AML-193 (cell line): ENCODE measurements at regions not wholly inside any gene's neighbourhood (a gene's known extent, or its start where the extent isn't known, plus 50 kb on each side); places are given as distances from the start of the nearest gene placed in this dataset.

Source experiments
- DNase-seq, 2 experiments: peaks; one replicate each; lab custom pipeline; 2025; lab: John Stamatoyannopoulos, UW

- DNase-seq: no peak
Measured at GRCh38 chr2:217410681-217410960, 550.8 kb upstream of the TNP1 start.

GRCh38 chr2:217409949-217410680 is 550.3 kb upstream of the TNP1 start:
- DNase-seq: no peak

- no peak for DNase-seq
Measured at GRCh38 chr2:217407362-217407761, 547.5 kb upstream of the TNP1 start.

- no peak for DNase-seq
Measured at GRCh38 chr2:217404236-217404760, 544.4 kb upstream of the TNP1 start.

- DNase-seq: no peak
Measured at GRCh38 chr2:217402761-217403383, 543.0 kb upstream of the TNP1 start.

- no peak for DNase-seq
Measured at GRCh38 chr2:217402144-217402543, 542.3 kb upstream of the TNP1 start.

GRCh38 chr2:217399291-217399690 is 539.4 kb upstream of the TNP1 start:
- no peak for DNase-seq

GRCh38 chr2:217398860-217399259 is 539.0 kb upstream of the TNP1 start:
- DNase-seq: no peak

- no peak for DNase-seq
Measured at GRCh38 chr2:217398101-217398500, 538.2 kb upstream of the TNP1 start.

- no peak for DNase-seq
Measured at GRCh38 chr2:217396586-217396985, 536.7 kb upstream of the TNP1 start.

- no peak for DNase-seq
Measured at GRCh38 chr2:217396165-217396564, 536.3 kb upstream of the TNP1 start.

- no peak for DNase-seq
Measured at GRCh38 chr2:217394510-217395351, 534.9 kb upstream of the TNP1 start.

- DNase-seq: no peak
Measured at GRCh38 chr2:217393585-217394032, 533.7 kb upstream of the TNP1 start.

- DNase-seq: no peak
Measured at GRCh38 chr2:217392930-217393584, 533.2 kb upstream of the TNP1 start.

GRCh38 chr2:217387776-217388387 is 528.0 kb upstream of the TNP1 start:
- DNase-seq: peak; percentile 46

- DNase-seq: no peak
Measured at GRCh38 chr2:217386041-217386440, 526.2 kb upstream of the TNP1 start.

- no peak for DNase-seq
Measured at GRCh38 chr2:217383620-217384019, 523.8 kb upstream of the TNP1 start.

- no peak for DNase-seq
Measured at GRCh38 chr2:217382794-217383193, 522.9 kb upstream of the TNP1 start.

GRCh38 chr2:217379807-217380206 is 519.9 kb upstream of the TNP1 start:
- DNase-seq: no peak

GRCh38 chr2:217372794-217373193 is 512.9 kb upstream of the TNP1 start:
- DNase-seq: no peak

- DNase-seq: no peak
Measured at GRCh38 chr2:217371781-217372213, 511.9 kb upstream of the TNP1 start.

GRCh38 chr2:217370391-217370790 is 510.5 kb upstream of the TNP1 start:
- DNase-seq: no peak
